Fibroblast of lung (primary cell): ENCODE measurements at regions not wholly inside any gene's neighbourhood (a gene's known extent, or its start where the extent isn't known, plus 50 kb on each side); places are given as distances from the start of the nearest gene placed in this dataset.
A peak's percentile ranks its signal among the peaks of the same experiment; 100 is the strongest.

Source experiments
- DNase-seq, 2 donors: peaks; one replicate each; pipeline versions ENCODE4 v3.0.0 to v3.0.0-alpha.2; 2010; ENCODE audit warnings: low read depth in 2 of 2
- H2AFZ ChIP-seq: 2 replicates; pipeline ENCODE4 v1.5.1; 2012; ENCODE audit warnings: low read length, control low read depth, inconsistent platforms
- H3K27ac ChIP-seq: 2 replicates; pipeline ENCODE4 v1.5.1; 2011; ENCODE audit warnings: low read length, control low read depth; ENCODE audit not compliant: insufficient read depth
- H3K27me3 ChIP-seq: 2 replicates; pipeline ENCODE4 v1.5.1; 2011; ENCODE audit warnings: mild to moderate bottlenecking, low read length; ENCODE audit not compliant: control insufficient read depth, insufficient read depth
- H3K36me3 ChIP-seq: 2 replicates; pipeline ENCODE4 v1.5.1; 2011; ENCODE audit warnings: low read length; ENCODE audit not compliant: control insufficient read depth, insufficient read depth
- H3K4me1 ChIP-seq: 2 replicates; pipeline ENCODE4 v1.5.1; 2011; ENCODE audit warnings: low read length; ENCODE audit not compliant: control insufficient read depth, insufficient read depth; ENCODE audit errors: extremely low read depth
- H3K4me2 ChIP-seq: 2 replicates; pipeline ENCODE4 v1.5.1; 2011; ENCODE audit warnings: low read length, control low read depth; ENCODE audit not compliant: insufficient read depth; ENCODE audit errors: extremely low read depth
- H3K4me3 ChIP-seq, 4 experiments: fragments of 200-600 bp in 1 of 4; sonication (generic) in 1 of 4; replicated peaks in 1 of 4; 2 replicates each; pipeline ENCODE4 v1.5.1; 2011 to 2016; ENCODE audit warnings: low read length in 4 of 4, low read depth in 3 of 4, mild to moderate bottlenecking in 3 of 4, control low read depth in 2 of 4, inconsistent platforms in 1 of 4, mixed read lengths in 1 of 4; ENCODE audit not compliant: insufficient read depth in 1 of 4; ENCODE audit errors: control extremely low read depth in 1 of 4
- H3K79me2 ChIP-seq: 2 replicates; pipeline ENCODE4 v1.5.1; 2012; ENCODE audit warnings: mild to moderate bottlenecking, low read length, inconsistent platforms; ENCODE audit not compliant: control insufficient read depth, insufficient read depth
- H3K9ac ChIP-seq: 2 replicates; pipeline ENCODE4 v1.5.1; 2011; ENCODE audit warnings: mild to moderate bottlenecking, low read length, control low read depth; ENCODE audit not compliant: insufficient read depth
- H3K9me3 ChIP-seq: 2 replicates; pipeline ENCODE4 v1.5.1; 2012; ENCODE audit warnings: low read depth, low read length; ENCODE audit not compliant: control insufficient read depth, insufficient read depth
- H4K20me1 ChIP-seq: 2 replicates; pipeline ENCODE4 v1.5.1; 2011; ENCODE audit warnings: low read length; ENCODE audit not compliant: control insufficient read depth, insufficient read depth; ENCODE audit errors: extremely low read depth
- CTCF ChIP-seq, 2 donors: IDR thresholded peaks in 1 of 2; conservative IDR thresholded peaks in 1 of 2; 1 replicate in 1 of 2; 2 replicates in 1 of 2; pipeline ENCODE4 v1.5.1; 2011 to 2012; ENCODE audit warnings: low read length in 2 of 2, control low read depth in 1 of 2, inconsistent platforms in 1 of 2, low read depth in 1 of 2, mild to moderate bottlenecking in 1 of 2
- EZH2 ChIP-seq: IDR thresholded peaks from 2 replicates; pipeline ENCODE4 v1.5.1; 2012; ENCODE audit warnings: low read length, control low read depth, mild to moderate bottlenecking; ENCODE audit errors: missing control alignments

- H4K20me1 ChIP-seq = no peaks in the 10 kb centered on the region
- no peaks in the 10 kb centered on the region for H3K9me3 ChIP-seq
- DNase-seq = no peak
- H3K4me1 ChIP-seq = no peaks in the 10 kb centered on the region
- H3K79me2 ChIP-seq = no peaks in the 10 kb centered on the region
- no peak overlapping the region for H3K9ac ChIP-seq
- no peaks in the 10 kb centered on the region for H3K36me3 ChIP-seq
- H3K27me3 ChIP-seq = no peaks in the 10 kb centered on the region
- H3K4me3 ChIP-seq = no peak overlapping the region
- TF ChIP-seq EZH2 (no peak), CTCF (conservative IDR thresholded peaks at IDR 0.05 in 1 of 2, IDR thresholded peaks at IDR 0.05 in 1 of 2; ENCODE audit: low read depth in 1 of 2, low read length in 2 of 2) (no peak)
- no peak overlapping the region for H2AFZ ChIP-seq
- no peak overlapping the region for H3K27ac ChIP-seq
- no peak overlapping the region for H3K4me2 ChIP-seq
These were observed 327.5 kb upstream of the RTL1 start for GRCh38 chr14:101230851-101231550.

- no peaks in the 10 kb centered on the region for H3K36me3 ChIP-seq
- no peak overlapping the region for H3K27ac ChIP-seq
- H3K4me2 ChIP-seq = no peak overlapping the region
- H3K9ac ChIP-seq = no peak overlapping the region
- no peak overlapping the region for H2AFZ ChIP-seq
- no peak for DNase-seq
- H3K4me3 ChIP-seq = no peak overlapping the region
- no peaks in the 10 kb centered on the region for H3K9me3 ChIP-seq
- H3K27me3 ChIP-seq = no peaks in the 10 kb centered on the region
- H4K20me1 ChIP-seq = no peaks in the 10 kb centered on the region
- no peaks in the 10 kb centered on the region for H3K4me1 ChIP-seq
- TF ChIP-seq CTCF (conservative IDR thresholded peaks at IDR 0.05 in 1 of 2, IDR thresholded peaks at IDR 0.05 in 1 of 2; ENCODE audit: low read depth in 1 of 2, low read length in 2 of 2) (no peak), EZH2 (no peak)
- no peaks in the 10 kb centered on the region for H3K79me2 ChIP-seq
These were observed 328.3 kb upstream of the RTL1 start for GRCh38 chr14:101231828-101232227.

GRCh38 chr14:101232340-101233020, 328.8 kb upstream of the DIO3 start:
- Histone ChIP-seq H3K4me1 (no peaks in the 10 kb centered on the region), H3K27ac (no peak overlapping the region), H3K27me3 (no peaks in the 10 kb centered on the region), H3K4me3 (no peak overlapping the region), H4K20me1 (no peaks in the 10 kb centered on the region), H3K4me2 (no peak overlapping the region), H3K9me3 (no peaks in the 10 kb centered on the region), H3K79me2 (no peaks in the 10 kb centered on the region), H3K9ac (no peak overlapping the region), H3K36me3 (no peaks in the 10 kb centered on the region), H2AFZ (no peak overlapping the region)
- peak in 1 of 2 donors; percentile 35 for DNase-seq
- TF ChIP-seq CTCF (conservative IDR thresholded peaks at IDR 0.05 in 1 of 2, IDR thresholded peaks at IDR 0.05 in 1 of 2; ENCODE audit: low read depth in 1 of 2, low read length in 2 of 2) (no peak), EZH2 (no peak)
